Neuron (in vitro differentiated cells): ENCODE measurements at regions not wholly inside any gene's neighbourhood (a gene's known extent, or its start where the extent isn't known, plus 50 kb on each side); places are given as distances from the start of the nearest gene placed in this dataset.

ENCODE experiments used
- H2AFZ ChIP-seq: one replicate; pipeline ENCODE4 v1.6.1; 2013; ENCODE audit warnings: low read depth, mild to moderate bottlenecking, inconsistent platforms, low read length, moderate library complexity
- H3K27me3 ChIP-seq: one replicate; pipeline ENCODE4 v1.6.1; 2013; ENCODE audit warnings: low read length; ENCODE audit not compliant: insufficient read depth
- H3K36me3 ChIP-seq: one replicate; pipeline ENCODE4 v1.6.1; 2013; ENCODE audit warnings: low read length; ENCODE audit not compliant: insufficient read depth
- H3K4me1 ChIP-seq: one replicate; pipeline ENCODE4 v1.6.1; 2013; ENCODE audit warnings: low read length; ENCODE audit not compliant: insufficient read depth
- H3K4me3 ChIP-seq: 2 replicates; pipeline ENCODE4 v1.5.1; 2013; ENCODE audit warnings: mild to moderate bottlenecking, low read length, moderate library complexity
- H3K9me3 ChIP-seq: one replicate; pipeline ENCODE4 v1.6.1; 2013; ENCODE audit warnings: low read length

DNA sequence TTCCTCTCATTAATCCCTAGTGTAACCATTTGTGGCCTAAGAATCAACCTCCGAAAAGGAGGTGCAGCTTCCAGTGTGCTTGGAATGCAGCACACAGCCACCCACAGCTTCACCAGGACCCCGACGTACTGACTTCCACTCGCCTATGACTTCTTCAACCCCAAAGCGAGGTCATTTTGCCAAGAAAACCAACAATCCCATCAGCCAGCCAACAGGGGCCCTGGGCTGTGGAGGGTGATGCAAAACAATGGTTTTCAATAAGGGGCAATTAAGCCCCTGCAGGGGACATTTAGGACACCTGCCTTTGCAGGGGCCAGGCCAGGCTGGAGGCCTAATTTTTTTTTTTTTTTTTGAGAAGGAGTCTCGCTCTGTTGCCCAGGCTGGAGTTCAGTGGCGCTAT is 158.1 kb upstream of the SKOR2 start:
- Histone ChIP-seq H2AFZ (no peak overlapping the region), H3K4me1 (no peaks in the 10 kb centered on the region), H3K27me3 (no peaks in the 10 kb centered on the region), H3K36me3 (no peaks in the 10 kb centered on the region), H3K9me3 (no peaks in the 10 kb centered on the region), H3K4me3 (no peak overlapping the region)

DNA sequence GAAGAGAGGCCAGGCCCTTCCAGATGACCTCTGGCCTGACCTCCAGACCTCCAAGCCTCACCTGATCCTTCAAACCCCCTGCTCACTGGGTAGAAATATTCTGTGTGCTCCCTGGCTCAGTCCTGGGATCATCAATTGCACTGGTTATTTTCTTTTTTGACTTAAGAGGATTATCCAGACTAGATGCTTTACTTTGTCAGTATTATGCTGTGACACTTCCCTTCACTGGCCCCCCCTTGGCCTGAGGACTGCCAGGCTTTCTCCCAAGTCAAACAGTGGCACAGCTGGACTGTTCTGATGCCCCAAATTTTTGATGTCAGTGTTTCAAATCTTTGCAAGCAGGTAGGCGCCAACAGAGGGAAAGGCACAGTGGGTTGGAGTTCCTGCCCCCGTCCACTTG is 156.3 kb upstream of the SKOR2 start:
- H3K9me3 ChIP-seq = no peaks in the 10 kb centered on the region
- no peak overlapping the region for H2AFZ ChIP-seq
- H3K4me3 ChIP-seq = no peak overlapping the region
- no peaks in the 10 kb centered on the region for H3K4me1 ChIP-seq
- H3K36me3 ChIP-seq = no peaks in the 10 kb centered on the region
- H3K27me3 ChIP-seq = no peaks in the 10 kb centered on the region

DNA sequence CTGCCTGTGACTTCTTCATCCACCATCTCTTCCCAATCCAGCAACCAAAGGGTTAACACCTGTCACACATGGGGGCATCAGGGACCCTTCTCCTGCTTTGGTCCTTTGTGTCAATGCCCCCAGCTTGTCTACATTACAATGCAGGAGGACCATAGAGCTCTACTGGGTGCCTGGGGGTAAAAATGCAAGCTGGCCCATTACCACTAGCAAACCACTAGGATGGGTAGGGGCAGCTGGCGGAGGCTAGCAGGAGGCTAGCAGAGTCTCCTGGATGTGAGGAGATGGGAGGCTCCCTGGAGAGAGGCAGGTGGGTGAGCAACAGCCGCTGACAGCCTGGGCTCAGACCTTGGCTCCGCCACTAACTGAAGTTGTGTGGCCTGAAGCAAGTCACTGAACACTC is 153.4 kb upstream of the SKOR2 start:
- no peaks in the 10 kb centered on the region for H3K36me3 ChIP-seq
- no peak overlapping the region for H3K4me3 ChIP-seq
- no peaks in the 10 kb centered on the region for H3K4me1 ChIP-seq
- H3K27me3 ChIP-seq = no peaks in the 10 kb centered on the region
- H3K9me3 ChIP-seq = no peaks in the 10 kb centered on the region
- no peak overlapping the region for H2AFZ ChIP-seq

DNA sequence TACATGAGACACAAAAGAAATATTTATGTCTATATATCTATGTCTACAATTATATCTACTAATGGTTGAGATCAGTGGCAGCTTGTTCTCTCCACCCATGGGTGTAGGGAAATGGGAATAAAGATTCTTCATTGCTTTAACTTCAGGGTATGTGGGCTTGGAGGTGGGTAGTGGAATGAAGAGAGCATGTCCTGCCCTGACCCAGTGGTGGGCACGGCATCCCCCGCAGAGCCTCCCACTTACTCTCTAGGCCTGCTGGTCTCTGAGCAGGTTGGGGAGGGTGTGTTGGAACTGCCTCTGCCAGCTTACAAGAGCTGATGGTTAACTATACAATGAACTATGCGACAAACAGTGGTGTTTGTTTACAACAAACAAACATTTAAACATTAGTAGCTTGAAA is 152.5 kb upstream of the SKOR2 start:
- no peak overlapping the region for H2AFZ ChIP-seq
- H3K27me3 ChIP-seq = no peaks in the 10 kb centered on the region
- no peaks in the 10 kb centered on the region for H3K36me3 ChIP-seq
- no peaks in the 10 kb centered on the region for H3K9me3 ChIP-seq
- H3K4me1 ChIP-seq = no peaks in the 10 kb centered on the region
- H3K4me3 ChIP-seq = no peak overlapping the region

DNA sequence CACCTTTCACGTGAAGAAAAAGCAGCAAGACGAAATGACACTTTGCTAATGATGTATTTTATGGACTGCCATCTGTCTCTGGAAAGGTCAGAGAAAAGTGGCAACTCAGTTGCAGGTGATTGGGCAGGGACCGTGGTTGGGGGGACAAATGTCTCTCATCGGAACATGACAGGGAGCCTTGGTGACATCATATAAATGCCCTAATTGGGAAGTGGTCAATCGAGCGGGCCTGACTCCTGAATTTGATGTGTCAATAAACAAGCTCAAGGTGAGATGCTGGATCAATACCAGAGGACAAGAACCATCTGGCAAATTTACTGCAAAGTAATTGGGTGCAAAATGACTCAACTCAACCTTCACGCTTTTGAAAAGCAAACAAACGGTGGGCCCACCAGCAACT is 151.9 kb upstream of the SKOR2 start:
- Histone ChIP-seq H2AFZ (no peak overlapping the region), H3K36me3 (no peaks in the 10 kb centered on the region), H3K27me3 (no peaks in the 10 kb centered on the region), H3K4me3 (no peak overlapping the region), H3K4me1 (no peaks in the 10 kb centered on the region), H3K9me3 (no peaks in the 10 kb centered on the region)

DNA sequence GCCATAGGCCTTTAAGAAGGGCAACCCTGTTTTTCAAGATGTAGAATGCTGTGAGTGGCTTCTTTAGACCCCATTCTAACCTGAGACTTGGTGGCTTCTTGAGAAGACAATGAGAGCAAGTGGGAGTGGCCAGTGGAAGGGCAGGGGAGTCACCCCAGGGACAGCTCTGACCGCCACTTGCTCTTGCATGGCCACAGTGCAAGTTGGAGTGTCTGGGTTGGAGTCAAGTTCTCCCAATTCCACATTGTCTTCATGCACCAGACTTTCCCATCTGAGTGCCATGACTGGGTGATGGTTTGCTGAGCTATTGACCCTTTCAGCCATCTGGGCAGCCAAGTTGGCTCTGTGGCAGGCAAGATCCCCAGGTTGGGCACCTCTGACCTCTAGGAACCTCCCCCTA is 148.0 kb upstream of the SKOR2 start:
- H3K4me1 ChIP-seq = no peaks in the 10 kb centered on the region
- H3K27me3 ChIP-seq = no peaks in the 10 kb centered on the region
- no peaks in the 10 kb centered on the region for H3K36me3 ChIP-seq
- H3K9me3 ChIP-seq = no peaks in the 10 kb centered on the region
- H3K4me3 ChIP-seq = no peak overlapping the region
- no peak overlapping the region for H2AFZ ChIP-seq

DNA sequence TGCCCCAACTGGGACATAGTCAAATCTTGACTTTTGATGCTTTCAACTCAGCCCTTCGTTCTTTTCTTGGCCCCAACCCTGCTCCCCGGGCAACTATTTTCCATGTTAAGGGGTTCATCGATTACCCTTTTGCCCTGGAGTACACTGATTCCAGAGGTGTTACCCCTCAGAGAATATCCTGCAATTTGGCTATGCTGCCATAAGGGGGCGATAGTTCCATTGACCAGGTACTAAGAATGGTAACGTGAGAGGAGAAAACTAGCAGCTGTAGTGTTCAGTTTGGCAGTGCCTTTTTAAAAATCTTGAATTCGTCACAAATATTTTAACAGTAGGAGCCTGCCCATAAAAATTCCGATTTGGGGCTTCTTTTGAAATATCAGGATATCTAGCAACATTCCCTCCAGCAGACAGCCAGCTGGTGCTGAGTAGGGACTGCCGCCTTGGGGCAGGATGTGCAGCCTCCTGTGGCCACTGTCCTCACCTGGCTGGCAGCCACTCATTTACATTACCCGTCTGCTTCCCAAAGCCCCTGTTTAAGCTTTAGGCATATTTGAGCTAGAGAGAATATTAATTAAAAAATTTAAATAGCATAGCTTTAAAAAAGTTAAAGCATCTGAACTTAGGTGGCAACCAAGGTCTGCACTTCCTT is 146.3 kb upstream of the SKOR2 start:
- Histone ChIP-seq H3K27me3 (no peaks in the 10 kb centered on the region), H3K4me3 (no peak overlapping the region)

DNA sequence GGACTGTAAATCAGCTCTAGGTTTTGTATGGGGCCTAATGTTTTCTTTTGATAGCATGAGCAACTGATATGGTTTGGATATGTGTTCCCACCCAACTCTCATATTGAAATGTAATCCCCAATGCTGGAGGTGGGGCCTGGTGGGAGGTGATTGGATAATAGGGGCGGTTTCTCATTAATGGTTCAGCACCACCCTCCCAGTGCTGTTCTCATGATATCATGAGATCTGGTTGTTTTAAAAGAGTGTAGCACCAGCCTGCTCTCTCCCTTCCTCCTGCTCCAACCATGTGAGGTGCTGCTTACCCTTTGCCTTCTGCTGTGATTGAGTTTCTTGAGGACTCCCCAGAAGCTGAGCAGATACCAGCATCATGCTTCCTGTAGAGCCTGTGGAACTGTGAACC is 140.2 kb upstream of the SKOR2 start:
- Histone ChIP-seq H3K9me3 (no peaks in the 10 kb centered on the region), H3K27me3 (peaks cover 2% of the 10 kb centered on the region), H3K36me3 (no peaks in the 10 kb centered on the region), H3K4me3 (no peak overlapping the region), H2AFZ (no peak overlapping the region), H3K4me1 (no peaks in the 10 kb centered on the region)

More for the DNA sequence above, 146.3 kb upstream of the SKOR2 start:
- H3K4me1 ChIP-seq = no peaks in the 10 kb centered on the region
- H3K9me3 ChIP-seq = no peaks in the 10 kb centered on the region
- no peak overlapping the region for H2AFZ ChIP-seq
- no peaks in the 10 kb centered on the region for H3K36me3 ChIP-seq

DNA sequence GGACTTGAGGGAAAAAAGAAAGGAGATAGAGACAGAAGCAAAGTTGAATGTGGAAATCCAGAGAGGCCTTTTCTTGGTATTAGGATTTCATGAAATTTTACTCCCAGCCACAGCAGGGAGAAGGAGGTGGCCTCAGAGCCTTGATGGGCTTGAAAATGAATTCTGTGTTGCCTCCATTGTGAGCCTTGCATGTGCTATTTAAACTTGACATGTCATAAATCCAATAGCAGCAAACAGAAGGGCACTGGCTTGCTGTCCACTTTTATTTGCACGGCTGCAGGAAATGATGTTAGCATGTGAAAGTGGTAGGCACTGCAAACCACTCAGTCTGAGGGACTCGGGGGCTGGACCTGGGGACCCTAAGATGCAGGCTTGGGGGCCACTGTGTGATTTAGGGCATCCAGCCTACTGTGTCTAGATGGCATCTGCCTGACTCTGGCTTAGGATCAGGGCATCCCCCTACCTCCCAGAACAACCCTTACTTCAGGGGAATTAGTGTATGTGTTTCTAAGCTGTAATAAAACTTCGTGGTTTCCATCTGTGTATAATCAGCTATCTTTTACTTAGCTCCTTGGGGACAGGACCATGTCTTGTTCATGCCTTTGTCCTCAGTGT is 139.1 kb upstream of the SKOR2 start:
- H3K27me3 ChIP-seq = peaks cover 2% of the 10 kb centered on the region
- H3K4me1 ChIP-seq = no peaks in the 10 kb centered on the region
- H3K4me3 ChIP-seq = no peak overlapping the region
- H2AFZ ChIP-seq = no peak overlapping the region
- no peaks in the 10 kb centered on the region for H3K36me3 ChIP-seq
- H3K9me3 ChIP-seq = no peaks in the 10 kb centered on the region

DNA sequence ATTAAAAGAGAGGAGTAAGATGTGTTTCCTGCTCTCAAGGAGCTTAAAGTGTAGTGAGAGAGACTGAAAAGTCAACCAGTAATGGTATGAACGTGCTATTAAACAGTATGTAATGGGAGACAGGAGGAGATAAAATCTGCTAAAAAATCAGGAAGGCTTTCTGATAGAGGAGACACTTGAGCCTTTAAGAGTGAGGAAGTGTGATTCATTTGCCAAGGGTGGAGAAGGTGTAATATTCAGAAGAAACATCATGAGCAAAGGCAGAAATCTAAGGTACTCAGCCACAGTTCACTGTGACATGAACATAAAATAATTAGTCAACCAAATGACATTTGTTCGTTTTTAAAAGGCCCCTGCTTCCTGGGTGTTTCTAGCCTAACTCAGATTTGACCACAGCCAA is 137.8 kb upstream of the SKOR2 start:
- Histone ChIP-seq H3K27me3 (peaks cover 2% of the 10 kb centered on the region), H2AFZ (no peak overlapping the region), H3K4me1 (no peaks in the 10 kb centered on the region), H3K4me3 (no peak overlapping the region), H3K9me3 (no peaks in the 10 kb centered on the region), H3K36me3 (no peaks in the 10 kb centered on the region)

DNA sequence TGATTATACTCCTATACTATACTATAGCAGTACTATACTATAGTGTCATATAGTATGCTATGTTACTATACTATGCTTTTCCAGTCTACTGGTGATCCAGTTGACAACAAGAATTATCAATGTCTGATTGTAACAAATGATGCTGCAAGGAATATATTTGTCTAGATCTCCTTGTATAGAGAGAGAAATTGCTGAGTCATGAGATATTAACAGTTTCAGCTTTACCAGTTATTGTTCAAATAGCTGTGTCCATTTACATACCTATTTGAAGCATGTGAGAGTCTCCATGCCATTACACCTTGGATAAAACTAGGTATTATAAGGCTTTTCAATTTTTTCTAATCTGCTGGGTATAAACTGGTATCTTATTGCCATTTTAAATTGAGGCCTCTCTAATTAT is 136.4 kb upstream of the SKOR2 start:
- Histone ChIP-seq H3K36me3 (no peaks in the 10 kb centered on the region), H3K9me3 (no peaks in the 10 kb centered on the region), H3K4me3 (no peak overlapping the region), H3K4me1 (no peaks in the 10 kb centered on the region), H2AFZ (no peak overlapping the region), H3K27me3 (peaks cover 2% of the 10 kb centered on the region)

DNA sequence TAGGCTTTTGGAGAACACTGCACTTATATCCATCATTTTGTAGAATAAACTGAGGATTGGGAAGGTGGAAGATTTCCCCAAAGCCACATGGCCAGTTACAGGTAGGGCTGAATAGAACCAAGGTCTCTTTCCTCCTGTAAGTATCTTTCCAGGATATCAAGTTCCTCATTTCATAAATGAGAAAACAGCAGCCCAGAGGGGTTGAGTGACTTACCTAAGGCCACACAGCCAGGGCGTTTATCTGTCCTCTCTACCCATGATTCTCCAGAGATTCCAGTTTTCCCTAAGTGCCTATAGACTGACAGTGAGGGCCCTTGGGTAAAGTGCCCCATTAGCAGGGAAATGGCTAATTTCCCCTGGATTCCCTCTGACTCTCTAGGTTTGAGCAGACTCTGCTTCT is 132.3 kb upstream of the SKOR2 start:
- Histone ChIP-seq H3K36me3 (no peaks in the 10 kb centered on the region), H3K4me3 (no peak overlapping the region), H3K9me3 (no peaks in the 10 kb centered on the region), H2AFZ (no peak overlapping the region), H3K4me1 (no peaks in the 10 kb centered on the region), H3K27me3 (no peaks in the 10 kb centered on the region)

DNA sequence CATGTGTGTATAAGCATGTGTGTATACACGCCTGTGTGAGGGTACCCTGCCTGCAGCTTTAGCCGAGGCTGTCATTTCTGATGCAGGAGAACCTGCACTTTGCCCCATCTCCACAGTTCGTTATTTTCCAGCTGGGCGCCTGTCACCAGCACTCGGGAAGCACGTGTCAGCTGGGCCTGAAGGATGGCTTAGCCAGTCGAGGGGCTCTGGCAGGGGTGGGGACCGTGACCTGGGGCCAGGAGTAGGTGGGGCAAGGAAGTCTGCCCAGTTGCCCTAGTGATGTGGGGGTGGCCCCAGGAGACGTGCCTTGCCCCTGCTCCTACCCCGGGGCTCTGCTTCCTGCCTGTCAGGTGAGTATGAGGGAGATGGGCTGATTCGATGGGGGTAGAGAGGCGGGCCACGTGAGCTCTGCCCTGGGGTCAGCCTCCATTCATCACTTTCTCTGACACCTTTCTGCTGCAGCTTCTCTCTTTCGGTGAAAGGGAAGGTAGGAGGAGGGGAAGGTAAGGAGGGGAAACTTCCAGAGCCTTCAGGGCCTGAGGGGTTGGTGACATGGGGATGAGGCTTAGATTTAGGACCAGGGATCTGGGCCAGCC is 130.6 kb upstream of the SKOR2 start:
- Histone ChIP-seq H3K9me3 (no peaks in the 10 kb centered on the region), H2AFZ (no peak overlapping the region), H3K4me3 (no peak overlapping the region), H3K4me1 (no peaks in the 10 kb centered on the region), H3K27me3 (no peaks in the 10 kb centered on the region), H3K36me3 (no peaks in the 10 kb centered on the region)

DNA sequence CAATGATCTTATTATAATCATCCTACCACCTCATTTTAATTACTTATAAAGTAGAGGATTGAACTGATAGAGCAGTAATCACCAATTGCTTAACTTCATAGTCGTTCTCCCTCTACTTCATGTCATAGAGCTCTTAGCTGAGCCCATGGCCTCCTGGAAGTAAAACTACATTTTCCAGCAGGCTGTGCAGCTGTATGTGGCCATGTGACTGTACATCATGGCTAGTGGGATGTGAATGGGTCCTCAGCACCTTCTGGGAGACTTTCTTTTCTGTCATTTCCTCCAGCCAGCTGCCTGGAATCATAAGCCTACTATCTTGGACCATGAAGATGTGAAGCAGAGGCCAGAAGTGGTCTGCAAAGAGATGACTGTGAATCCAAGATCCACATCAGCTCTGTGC is 128.7 kb upstream of the SKOR2 start:
- no peak overlapping the region for H3K4me3 ChIP-seq
- no peaks in the 10 kb centered on the region for H3K36me3 ChIP-seq
- no peaks in the 10 kb centered on the region for H3K4me1 ChIP-seq
- no peak overlapping the region for H2AFZ ChIP-seq
- H3K27me3 ChIP-seq = no peaks in the 10 kb centered on the region
- no peaks in the 10 kb centered on the region for H3K9me3 ChIP-seq
